ENCODE measurements at regions not wholly inside any gene's neighbourhood (a gene's known extent, or its start where the extent isn't known, plus 50 kb on each side); places are given as distances from the start of the nearest gene placed in this dataset.

GRCh38 chr4:119930546-119930945 is 136.1 kb downstream of the MAD2L1 start:
- DNase-seq, result no peak

DNA sequence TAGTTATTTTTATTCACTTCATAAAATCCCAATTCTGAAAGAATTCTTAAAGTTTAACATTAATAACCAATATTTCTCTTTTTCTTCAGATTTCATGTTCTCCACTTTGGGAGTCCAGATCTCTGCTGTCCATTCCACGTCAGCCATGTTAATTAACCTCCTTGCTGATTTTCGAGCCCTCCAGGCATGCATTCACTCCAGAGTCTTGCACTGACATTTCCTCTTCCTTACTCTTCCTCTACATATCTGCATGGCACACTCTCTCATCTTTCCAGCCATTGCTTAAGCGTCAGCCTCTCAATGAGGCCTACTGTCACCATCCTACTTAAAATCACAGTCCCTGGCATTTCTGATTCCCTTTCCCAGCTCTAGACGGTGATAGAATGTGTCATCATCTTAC is 144.8 kb downstream of the MAD2L1 start:
- no peak for DNase-seq

GRCh38 chr4:119906277-119906676 is 160.4 kb downstream of the MAD2L1 start:
- DNase-seq, result no peak

DNA sequence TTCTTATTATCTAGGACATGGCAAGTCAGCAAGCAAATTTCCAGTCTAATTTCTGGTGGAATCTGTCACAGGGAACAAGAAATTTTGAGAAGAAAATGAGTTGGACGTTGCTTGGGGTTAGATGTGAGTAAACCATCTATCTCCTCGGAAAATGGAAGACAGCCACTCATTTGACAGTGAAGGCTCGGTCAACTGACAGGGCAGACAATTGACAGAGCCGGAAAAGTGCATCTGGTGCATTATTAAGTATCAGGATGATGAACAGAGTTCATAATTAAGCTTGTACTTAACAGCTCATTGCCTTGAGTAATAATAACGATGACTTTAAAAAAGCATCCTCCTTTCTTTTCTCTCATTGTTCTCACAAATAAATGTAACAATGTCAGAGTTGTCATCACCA is 168.4 kb downstream of the MAD2L1 start:
- DNase-seq, result no peak

- DNase-seq, result peak; percentile 62
These were observed 169.4 kb downstream of the MAD2L1 start for GRCh38 chr4:119897260-119897659.

- no peak for DNase-seq
These were observed 171.9 kb downstream of the MAD2L1 start for GRCh38 chr4:119894650-119895208.

- no peak for DNase-seq
These were observed 192.8 kb downstream of the MAD2L1 start for GRCh38 chr4:119873794-119874325.

GRCh38 chr4:119873132-119873531 is 193.5 kb downstream of the MAD2L1 start:
- DNase-seq, result no peak

GRCh38 chr4:119872371-119873016 is 194.2 kb downstream of the MAD2L1 start:
- DNase-seq, result no peak

- DNase-seq, result no peak
These were observed 195.8 kb downstream of the MAD2L1 start for GRCh38 chr4:119870856-119871255.

- DNase-seq, result no peak
These were observed 200.9 kb downstream of the MAD2L1 start for GRCh38 chr4:119865789-119866188.

DNA sequence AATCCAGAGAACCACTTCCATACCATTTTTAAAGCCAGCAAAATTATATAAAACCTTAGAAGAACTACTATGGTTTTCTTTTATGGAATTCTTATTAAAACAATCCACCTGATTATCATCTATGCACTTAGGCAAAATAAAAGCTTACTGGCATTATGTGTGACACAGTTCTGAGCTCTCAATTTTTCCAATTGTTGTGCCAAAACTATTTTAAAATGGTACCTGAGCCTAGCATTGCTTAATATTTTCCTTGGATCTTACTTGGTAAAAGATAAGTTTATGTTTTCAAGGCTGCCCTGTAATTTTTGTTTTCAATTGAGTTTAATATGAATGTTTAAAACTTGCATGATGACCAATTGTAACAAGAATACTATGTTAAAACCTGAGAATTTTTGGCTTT is 201.3 kb downstream of the MAD2L1 start:
- DNase-seq, result no peak

- DNase-seq, result peak; percentile 45
These were observed 204.9 kb downstream of the MAD2L1 start for GRCh38 chr4:119861731-119862130.

DNA sequence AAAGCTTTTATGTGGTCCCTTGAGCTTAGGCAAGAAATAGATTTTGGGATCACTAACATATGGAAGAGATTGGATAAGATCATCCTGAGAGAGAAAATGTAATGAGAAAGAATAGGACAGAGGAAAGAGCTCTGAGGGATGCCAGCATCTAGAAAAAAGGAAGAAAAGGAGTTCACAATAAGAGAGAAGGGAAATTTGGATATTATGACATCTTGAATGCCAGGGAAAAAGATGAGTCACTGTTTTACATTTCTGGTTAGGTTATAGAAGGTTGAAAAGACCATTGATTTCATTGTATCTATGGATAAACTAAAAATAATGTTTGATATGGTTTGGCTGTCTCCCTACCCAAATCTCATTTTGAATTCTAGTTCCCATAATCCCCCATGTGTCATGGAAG is 208.5 kb downstream of the MAD2L1 start:
- DNase-seq, result no peak

GRCh38 chr4:119854364-119854763 is 212.3 kb downstream of the MAD2L1 start:
- DNase-seq, result no peak

- no peak for DNase-seq
These were observed 215.0 kb downstream of the MAD2L1 start for GRCh38 chr4:119851649-119852048.

DNA sequence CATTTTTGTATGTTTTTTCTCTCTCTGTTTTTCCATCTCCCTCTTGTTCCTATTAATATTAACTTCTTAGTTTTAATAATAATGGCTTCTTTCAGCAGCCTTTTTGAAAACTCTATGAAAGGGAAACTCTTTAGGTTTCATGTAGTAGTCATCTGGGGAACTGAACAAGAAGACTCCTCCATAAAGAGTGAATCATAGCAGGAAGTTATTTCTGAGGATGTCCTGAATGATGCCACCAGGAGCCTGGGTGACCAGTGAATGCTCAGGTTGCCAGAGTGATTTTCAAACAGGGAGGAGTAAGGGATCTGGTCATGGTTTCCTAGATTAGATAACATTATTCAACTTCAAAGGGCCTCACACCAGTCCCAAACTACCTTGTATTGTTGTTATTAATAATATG is 212.8 kb upstream of the PDE5A start:
- no peak for DNase-seq

- no peak for DNase-seq
These were observed 207.0 kb upstream of the PDE5A start for GRCh38 chr4:119835613-119835910.

GRCh38 chr4:119834906-119835612 is 206.5 kb upstream of the PDE5A start:
- no peak for DNase-seq

DNA sequence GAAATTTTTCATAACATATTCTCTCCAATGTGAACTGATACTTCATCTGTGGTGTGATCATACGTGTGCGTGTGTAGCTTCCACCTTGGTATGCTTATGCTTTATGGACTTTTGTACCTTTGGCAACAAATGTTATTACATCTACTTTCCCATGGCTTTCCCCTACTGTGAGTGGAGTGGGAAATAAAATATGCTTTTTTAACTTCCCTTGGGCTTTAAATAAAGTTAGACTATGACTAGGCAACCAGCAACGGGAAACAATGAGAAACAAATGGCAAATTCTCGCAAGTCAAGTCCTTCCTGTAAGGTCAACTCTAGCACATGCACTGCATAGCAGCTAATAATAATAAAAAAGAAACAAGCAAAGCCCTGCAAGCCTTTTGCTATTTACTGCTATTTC is 205.0 kb upstream of the PDE5A start:
- no peak for DNase-seq

DNA sequence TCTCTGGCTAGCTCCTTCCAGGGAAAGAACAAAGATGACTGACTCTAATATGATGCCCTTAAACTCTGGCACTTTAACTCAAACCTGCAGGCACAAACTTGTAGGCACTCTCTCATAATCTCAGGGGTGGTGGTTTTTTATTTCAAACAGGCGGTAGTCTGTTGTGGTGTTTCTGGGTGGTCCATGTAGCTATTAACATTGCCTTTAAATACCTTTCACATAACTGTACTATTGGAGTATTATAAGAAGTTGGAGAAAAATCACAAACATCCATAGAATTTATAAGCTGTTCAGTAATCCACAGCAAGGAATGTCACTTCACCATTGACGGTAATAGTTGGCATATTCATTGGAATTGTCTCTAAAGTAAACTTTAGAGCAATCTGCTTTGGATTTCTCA is 204.2 kb upstream of the PDE5A start:
- DNase-seq, result no peak

GRCh38 chr4:119829326-119829725 is 200.7 kb upstream of the PDE5A start:
- DNase-seq, result no peak

GRCh38 chr4:119825696-119826095 is 197.1 kb upstream of the PDE5A start:
- DNase-seq, result no peak

GRCh38 chr4:119823891-119824290 is 195.3 kb upstream of the PDE5A start:
- DNase-seq, result no peak

DNA sequence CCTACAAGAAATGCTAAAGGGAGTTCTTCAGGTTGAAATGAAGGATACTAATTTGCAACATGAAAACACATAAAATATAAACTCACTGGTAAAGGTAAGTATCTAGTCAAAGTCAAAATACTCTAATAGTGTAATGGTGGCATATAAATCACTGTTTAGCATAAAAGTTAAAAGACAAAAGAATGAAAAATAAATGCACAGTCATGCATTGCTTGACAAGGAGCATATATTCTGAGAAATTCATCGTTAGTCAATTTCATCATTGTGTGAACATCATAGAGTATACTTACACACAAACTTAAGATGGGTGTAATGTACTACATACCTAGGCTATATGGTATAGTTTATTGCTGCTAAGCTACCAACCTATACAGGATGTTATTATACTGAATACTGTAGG is 194.4 kb upstream of the PDE5A start:
- DNase-seq, result no peak
